Liver (tissue), 7 donors: ENCODE measurements at regions not wholly inside any gene's neighbourhood (a gene's known extent, or its start where the extent isn't known, plus 50 kb on each side); places are given as distances from the start of the nearest gene placed in this dataset.

Experiments used
- DNase-seq: peaks from one replicate; pipeline ENCODE4 v3.0.0-alpha.2; 2017; ENCODE audit warnings: low spot score
- H3K27ac ChIP-seq, 2 donors: one replicate each; pipeline ENCODE4 v1.7.0; 2013; ENCODE audit warnings: inconsistent platforms in 2 of 2, low read length in 2 of 2, control low read depth in 1 of 2, low read depth in 1 of 2, mild to moderate bottlenecking in 1 of 2
- H3K27me3 ChIP-seq, 4 donors: one replicate each; pipeline versions ENCODE4 v1.6.1 to v1.7.0; 2013; ENCODE audit warnings: low read length in 3 of 4, inconsistent platforms in 1 of 4, mild to moderate bottlenecking in 1 of 4, moderate library complexity in 1 of 4; ENCODE audit not compliant: control insufficient read depth in 4 of 4, insufficient read depth in 4 of 4
- H3K36me3 ChIP-seq, 4 donors: one replicate each; pipeline versions ENCODE4 v1.6.1 to v1.7.0; 2013; ENCODE audit warnings: low read length in 3 of 4, mild to moderate bottlenecking in 3 of 4, low read depth in 1 of 4, moderate library complexity in 1 of 4; ENCODE audit not compliant: control insufficient read depth in 4 of 4, insufficient read depth in 3 of 4
- H3K4me1 ChIP-seq, 4 donors: one replicate each; pipeline versions ENCODE4 v1.6.1 to v1.7.0; 2013; ENCODE audit warnings: low read length in 3 of 4, mild to moderate bottlenecking in 3 of 4, moderate library complexity in 1 of 4; ENCODE audit not compliant: control insufficient read depth in 4 of 4, insufficient read depth in 4 of 4
- H3K4me3 ChIP-seq, 3 donors: one replicate each; pipeline versions ENCODE4 v1.6.1 to v1.7.0; 2013; ENCODE audit warnings: low read length in 3 of 3, control low read depth in 1 of 3, low read depth in 1 of 3, mild to moderate bottlenecking in 1 of 3
- H3K9ac ChIP-seq, 2 donors: one replicate each; pipeline ENCODE4 v1.7.0; 2013; ENCODE audit warnings: low read length in 2 of 2, mild to moderate bottlenecking in 2 of 2, moderate library complexity in 2 of 2, control low read depth in 1 of 2, low read depth in 1 of 2
- H3K9me3 ChIP-seq, 4 donors: one replicate each; pipeline versions ENCODE4 v1.6.1 to v1.7.0; 2013; ENCODE audit warnings: low read length in 3 of 4; ENCODE audit not compliant: control insufficient read depth in 4 of 4
- EGR1 ChIP-seq, 2 donors: IDR thresholded peaks; 2 replicates each; pipeline ENCODE4 v1.6.1; 2016 to 2018; ENCODE audit warnings: antibody characterized with exemption in 2 of 2, low read depth in 2 of 2
- FOXA1 ChIP-seq: IDR thresholded peaks from 2 replicates; pipeline ENCODE4 v1.6.1; 2016; ENCODE audit warnings: antibody characterized with exemption
- FOXA2 ChIP-seq: IDR thresholded peaks from 2 replicates; pipeline ENCODE4 v1.6.1; 2016; ENCODE audit warnings: antibody characterized with exemption
- GABPA ChIP-seq, 2 donors: IDR thresholded peaks in 1 of 2; conservative IDR thresholded peaks in 1 of 2; 2 replicates each; pipeline ENCODE4 v1.6.1; 2016; ENCODE audit warnings: antibody characterized with exemption in 2 of 2, mild to moderate bottlenecking in 1 of 2, moderate library complexity in 1 of 2
- HNF4A ChIP-seq, 2 donors: conservative IDR thresholded peaks; 2 replicates each; pipeline ENCODE4 v1.6.1; 2016; ENCODE audit warnings: antibody characterized with exemption in 2 of 2, mild to moderate bottlenecking in 2 of 2
- HNF4G ChIP-seq: IDR thresholded peaks from 2 replicates; pipeline ENCODE4 v1.6.1; 2016; ENCODE audit warnings: antibody characterized with exemption
- JUND ChIP-seq, 2 donors: IDR thresholded peaks; 2 replicates each; pipeline ENCODE4 v1.6.1; 2016; ENCODE audit warnings: antibody characterized with exemption in 2 of 2
- NR2F2 ChIP-seq: IDR thresholded peaks from 2 replicates; pipeline ENCODE4 v1.6.1; 2016; ENCODE audit warnings: antibody characterized with exemption
- RAD21 ChIP-seq, 2 donors: IDR thresholded peaks; 2 replicates each; pipeline ENCODE4 v1.6.1; 2016; ENCODE audit warnings: antibody characterized with exemption in 2 of 2, mild to moderate bottlenecking in 2 of 2
- RXRA ChIP-seq, 2 donors: IDR thresholded peaks; 2 replicates each; pipeline ENCODE4 v1.6.1; 2017 to 2018; ENCODE audit warnings: antibody characterized with exemption in 2 of 2, mild to moderate bottlenecking in 1 of 2
- SP1 ChIP-seq: IDR thresholded peaks from 2 replicates; pipeline ENCODE4 v1.6.1; 2018; ENCODE audit warnings: antibody characterized with exemption, mild to moderate bottlenecking
- TAF1 ChIP-seq: conservative IDR thresholded peaks from 2 replicates; pipeline ENCODE4 v1.6.1; 2016; ENCODE audit warnings: antibody characterized with exemption, mild to moderate bottlenecking
- YY1 ChIP-seq: IDR thresholded peaks from 2 replicates; pipeline ENCODE4 v1.6.1; 2016; ENCODE audit warnings: antibody characterized with exemption, mild to moderate bottlenecking
- TF ChIP-seq, protein P1 (sequence below): fragments of 150-350 bp; IDR thresholded peaks from 2 replicates; pipeline ENCODE4 v1.5.1; 2017; ENCODE audit warnings: improper control_type of control experiment, low read depth, low read length; ENCODE audit not compliant: missing input control
- TF ChIP-seq, protein P2 (sequence below): IDR thresholded peaks from 2 replicates; pipeline ENCODE4 v1.6.1; 2016; ENCODE audit warnings: antibody characterized with exemption
- TF ChIP-seq, protein P3 (sequence below): IDR thresholded peaks from 2 replicates; pipeline ENCODE4 v1.6.1; 2016; ENCODE audit warnings: antibody characterized with exemption
- TF ChIP-seq, protein P4 (sequence below): IDR thresholded peaks from 2 replicates; pipeline ENCODE4 v1.6.1; 2016; ENCODE audit warnings: antibody characterized with exemption, mild to moderate bottlenecking
- TF ChIP-seq, protein P5 (sequence below): IDR thresholded peaks from 2 replicates; pipeline ENCODE4 v1.6.1; 2016; ENCODE audit warnings: antibody characterized with exemption
- donor health status: healthy.
- donor health status: healthy.
- donor health status: healthy.
- donor health status: healthy.

DNA sequence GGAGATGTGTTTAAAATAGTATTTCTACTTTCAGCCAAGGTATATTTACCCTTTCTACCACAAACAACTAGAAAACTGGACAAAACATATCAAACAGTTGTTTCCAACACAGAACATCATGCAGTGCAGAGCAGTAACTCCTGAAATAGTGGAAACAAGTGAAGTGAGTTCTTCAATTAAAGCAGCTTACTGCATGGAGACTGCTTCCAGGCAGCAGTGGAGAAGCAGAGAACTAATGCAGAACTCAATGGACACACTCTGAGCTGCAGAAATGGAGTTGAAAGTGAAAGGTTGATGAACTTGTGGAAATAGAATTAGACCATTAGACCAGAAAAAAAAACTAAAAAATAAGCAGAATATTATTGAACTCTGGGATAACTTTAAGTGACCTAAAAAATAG lies 478.9 kb downstream of the CNTN6 start:
- H3K36me3 ChIP-seq: no peaks in the 10 kb centered on the region
- DNase-seq: no peak
- TF ChIP-seq FOXA2 (no peak), RAD21 (IDR thresholded peaks at IDR 0.05) (no peak), RXRA (IDR thresholded peaks at IDR 0.05) (no peak), TAF1 (no peak), GABPA (IDR thresholded peaks at IDR 0.05 in 1 of 2, conservative IDR thresholded peaks at IDR 0.05 in 1 of 2) (no peak), JUND (IDR thresholded peaks at IDR 0.05) (no peak), YY1 (no peak), NR2F2 (no peak), SP1 (no peak), EGR1 (IDR thresholded peaks at IDR 0.05; ENCODE audit: low read depth in 2 of 2) (no peak), HNF4A (conservative IDR thresholded peaks at IDR 0.05) (no peak), HNF4G (no peak), FOXA1 (no peak)
- TF ChIP-seq, protein P1, sequence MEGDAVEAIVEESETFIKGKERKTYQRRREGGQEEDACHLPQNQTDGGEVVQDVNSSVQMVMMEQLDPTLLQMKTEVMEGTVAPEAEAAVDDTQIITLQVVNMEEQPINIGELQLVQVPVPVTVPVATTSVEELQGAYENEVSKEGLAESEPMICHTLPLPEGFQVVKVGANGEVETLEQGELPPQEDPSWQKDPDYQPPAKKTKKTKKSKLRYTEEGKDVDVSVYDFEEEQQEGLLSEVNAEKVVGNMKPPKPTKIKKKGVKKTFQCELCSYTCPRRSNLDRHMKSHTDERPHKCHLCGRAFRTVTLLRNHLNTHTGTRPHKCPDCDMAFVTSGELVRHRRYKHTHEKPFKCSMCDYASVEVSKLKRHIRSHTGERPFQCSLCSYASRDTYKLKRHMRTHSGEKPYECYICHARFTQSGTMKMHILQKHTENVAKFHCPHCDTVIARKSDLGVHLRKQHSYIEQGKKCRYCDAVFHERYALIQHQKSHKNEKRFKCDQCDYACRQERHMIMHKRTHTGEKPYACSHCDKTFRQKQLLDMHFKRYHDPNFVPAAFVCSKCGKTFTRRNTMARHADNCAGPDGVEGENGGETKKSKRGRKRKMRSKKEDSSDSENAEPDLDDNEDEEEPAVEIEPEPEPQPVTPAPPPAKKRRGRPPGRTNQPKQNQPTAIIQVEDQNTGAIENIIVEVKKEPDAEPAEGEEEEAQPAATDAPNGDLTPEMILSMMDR: no peak
- TF ChIP-seq, protein P2, sequence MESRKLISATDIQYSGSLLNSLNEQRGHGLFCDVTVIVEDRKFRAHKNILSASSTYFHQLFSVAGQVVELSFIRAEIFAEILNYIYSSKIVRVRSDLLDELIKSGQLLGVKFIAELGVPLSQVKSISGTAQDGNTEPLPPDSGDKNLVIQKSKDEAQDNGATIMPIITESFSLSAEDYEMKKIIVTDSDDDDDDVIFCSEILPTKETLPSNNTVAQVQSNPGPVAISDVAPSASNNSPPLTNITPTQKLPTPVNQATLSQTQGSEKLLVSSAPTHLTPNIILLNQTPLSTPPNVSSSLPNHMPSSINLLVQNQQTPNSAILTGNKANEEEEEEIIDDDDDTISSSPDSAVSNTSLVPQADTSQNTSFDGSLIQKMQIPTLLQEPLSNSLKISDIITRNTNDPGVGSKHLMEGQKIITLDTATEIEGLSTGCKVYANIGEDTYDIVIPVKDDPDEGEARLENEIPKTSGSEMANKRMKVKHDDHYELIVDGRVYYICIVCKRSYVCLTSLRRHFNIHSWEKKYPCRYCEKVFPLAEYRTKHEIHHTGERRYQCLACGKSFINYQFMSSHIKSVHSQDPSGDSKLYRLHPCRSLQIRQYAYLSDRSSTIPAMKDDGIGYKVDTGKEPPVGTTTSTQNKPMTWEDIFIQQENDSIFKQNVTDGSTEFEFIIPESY: no peak
- TF ChIP-seq, protein P3, sequence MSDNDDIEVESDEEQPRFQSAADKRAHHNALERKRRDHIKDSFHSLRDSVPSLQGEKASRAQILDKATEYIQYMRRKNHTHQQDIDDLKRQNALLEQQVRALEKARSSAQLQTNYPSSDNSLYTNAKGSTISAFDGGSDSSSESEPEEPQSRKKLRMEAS: no peak
- TF ChIP-seq, protein P4, sequence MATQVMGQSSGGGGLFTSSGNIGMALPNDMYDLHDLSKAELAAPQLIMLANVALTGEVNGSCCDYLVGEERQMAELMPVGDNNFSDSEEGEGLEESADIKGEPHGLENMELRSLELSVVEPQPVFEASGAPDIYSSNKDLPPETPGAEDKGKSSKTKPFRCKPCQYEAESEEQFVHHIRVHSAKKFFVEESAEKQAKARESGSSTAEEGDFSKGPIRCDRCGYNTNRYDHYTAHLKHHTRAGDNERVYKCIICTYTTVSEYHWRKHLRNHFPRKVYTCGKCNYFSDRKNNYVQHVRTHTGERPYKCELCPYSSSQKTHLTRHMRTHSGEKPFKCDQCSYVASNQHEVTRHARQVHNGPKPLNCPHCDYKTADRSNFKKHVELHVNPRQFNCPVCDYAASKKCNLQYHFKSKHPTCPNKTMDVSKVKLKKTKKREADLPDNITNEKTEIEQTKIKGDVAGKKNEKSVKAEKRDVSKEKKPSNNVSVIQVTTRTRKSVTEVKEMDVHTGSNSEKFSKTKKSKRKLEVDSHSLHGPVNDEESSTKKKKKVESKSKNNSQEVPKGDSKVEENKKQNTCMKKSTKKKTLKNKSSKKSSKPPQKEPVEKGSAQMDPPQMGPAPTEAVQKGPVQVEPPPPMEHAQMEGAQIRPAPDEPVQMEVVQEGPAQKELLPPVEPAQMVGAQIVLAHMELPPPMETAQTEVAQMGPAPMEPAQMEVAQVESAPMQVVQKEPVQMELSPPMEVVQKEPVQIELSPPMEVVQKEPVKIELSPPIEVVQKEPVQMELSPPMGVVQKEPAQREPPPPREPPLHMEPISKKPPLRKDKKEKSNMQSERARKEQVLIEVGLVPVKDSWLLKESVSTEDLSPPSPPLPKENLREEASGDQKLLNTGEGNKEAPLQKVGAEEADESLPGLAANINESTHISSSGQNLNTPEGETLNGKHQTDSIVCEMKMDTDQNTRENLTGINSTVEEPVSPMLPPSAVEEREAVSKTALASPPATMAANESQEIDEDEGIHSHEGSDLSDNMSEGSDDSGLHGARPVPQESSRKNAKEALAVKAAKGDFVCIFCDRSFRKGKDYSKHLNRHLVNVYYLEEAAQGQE: no peak
- TF ChIP-seq, protein P5, sequence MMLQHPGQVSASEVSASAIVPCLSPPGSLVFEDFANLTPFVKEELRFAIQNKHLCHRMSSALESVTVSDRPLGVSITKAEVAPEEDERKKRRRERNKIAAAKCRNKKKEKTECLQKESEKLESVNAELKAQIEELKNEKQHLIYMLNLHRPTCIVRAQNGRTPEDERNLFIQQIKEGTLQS: no peak

More for the DNA sequence above, 478.9 kb downstream of the CNTN6 start:
- Histone ChIP-seq H3K27ac (no peak overlapping the region), H3K9me3 (no peaks in the 10 kb centered on the region), H3K4me3 (no peak overlapping the region), H3K4me1 (no peaks in the 10 kb centered on the region), H3K27me3 (no peaks in the 10 kb centered on the region), H3K9ac (no peak overlapping the region)
